OCI-LY7 (cell line): ENCODE measurements at regions not wholly inside any gene's neighbourhood (a gene's known extent, or its start where the extent isn't known, plus 50 kb on each side); places are given as distances from the start of the nearest gene placed in this dataset.

ENCODE experiments used
- BruUV-seq: library from RNA; stranded (reverse); fragments of 400-500 nt; replicated peaks from 2 replicates; lab custom pipeline; 2021; lab: Mats Ljungman, UMichigan
- CTCF ChIA-PET: fragments of 300-600 bp; sonication (Branson Sonifier 250); formaldehyde crosslinking; loops from one replicate; lab custom pipeline; 2022; ENCODE audit warnings: antibody characterized with exemption; ENCODE audit not compliant: unreplicated experiment; lab: Charles Lee
- POLR2A ChIA-PET: fragments of 300-600 bp; sonication (Branson Sonifier 250); formaldehyde crosslinking; loops from one replicate; lab custom pipeline; 2022; ENCODE audit warnings: antibody characterized with exemption; lab: Charles Lee
- DNase-seq: peaks from one replicate; pipeline ENCODE4 v3.0.0-alpha.2; 2015; ENCODE audit warnings: low spot score
- H2AFZ ChIP-seq: fragments of 200-600 bp; sonication (generic), shearing (Covaris generic); 2 replicates; pipeline ENCODE4 v1.6.1; 2014; ENCODE audit warnings: mild to moderate bottlenecking, antibody characterized with exemption, low read length, moderate library complexity
- H3K27ac ChIP-seq: fragments of 200-600 bp; sonication (generic); 2 replicates; pipeline ENCODE4 v1.5.1; 2014; ENCODE audit warnings: mixed run types, low read depth, mild to moderate bottlenecking, moderate library complexity, low read length, inconsistent platforms; ENCODE audit not compliant: poor library complexity, severe bottlenecking
- H3K36me3 ChIP-seq: fragments of 200-600 bp; sonication (generic); 2 replicates; pipeline ENCODE4 v1.6.1; 2014; ENCODE audit warnings: mild to moderate bottlenecking, antibody characterized with exemption, low read length, moderate library complexity, mixed read lengths; ENCODE audit not compliant: insufficient read depth
- H3K4me1 ChIP-seq: fragments of 200-600 bp; sonication (generic); 2 replicates; pipeline ENCODE4 v1.5.1; 2014; ENCODE audit warnings: mild to moderate bottlenecking, low read length; ENCODE audit not compliant: insufficient read depth, poor library complexity, severe bottlenecking
- H3K4me2 ChIP-seq: fragments of 200-600 bp; sonication (generic); 2 replicates; pipeline ENCODE4 v1.6.1; 2014; ENCODE audit warnings: mild to moderate bottlenecking, low read length
- H3K4me3 ChIP-seq: fragments of 200-600 bp; sonication (generic); 2 replicates; pipeline ENCODE4 v1.5.1; 2014; ENCODE audit warnings: mild to moderate bottlenecking, low read depth, low read length; ENCODE audit not compliant: poor library complexity, severe bottlenecking
- H3K79me2 ChIP-seq: fragments of 200-600 bp; sonication (generic); 2 replicates; pipeline ENCODE4 v1.6.1; 2016; ENCODE audit warnings: low read depth, mild to moderate bottlenecking, low read length, moderate library complexity, mixed read lengths; ENCODE audit not compliant: insufficient read depth
- H3K9me2 ChIP-seq: fragments of 200-600 bp; sonication (generic); 2 replicates; pipeline ENCODE4 v1.6.1; 2016; ENCODE audit warnings: mild to moderate bottlenecking, low read length, mixed read lengths; ENCODE audit not compliant: insufficient read depth
- H3K9me3 ChIP-seq: fragments of 200-600 bp; sonication (generic); 2 replicates; pipeline ENCODE4 v1.6.1; 2014; ENCODE audit warnings: mild to moderate bottlenecking, mixed run types, low read length, mixed read lengths
- H4K20me1 ChIP-seq: fragments of 200-600 bp; sonication (generic); 2 replicates; pipeline ENCODE4 v1.6.1; 2014; ENCODE audit warnings: mild to moderate bottlenecking, antibody characterized with exemption, low read length, moderate library complexity, mixed read lengths; ENCODE audit not compliant: insufficient read depth
- EZH2phosphoT487 ChIP-seq: fragments of 200-600 bp; sonication (generic); IDR thresholded peaks from 2 replicates; pipeline ENCODE4 v1.6.1; 2018; ENCODE audit warnings: low read depth, borderline replicate concordance, mild to moderate bottlenecking, mixed run types, antibody characterized with exemption, low read length, moderate library complexity, mixed read lengths
- intact Hi-C: fragments of 100-400 bp; cut with micrococcal nuclease; formaldehyde crosslinking; loops from one replicate; pipeline ENCODE4 v1.10.0; 2022; ENCODE audit not compliant: unreplicated experiment
- TF ChIP-seq, protein P1 (sequence below): fragments of 200-600 bp; sonication (generic); conservative IDR thresholded peaks from 2 replicates; pipeline ENCODE4 v1.5.1; 2014; ENCODE audit warnings: mild to moderate bottlenecking, antibody characterized with exemption, low read length, moderate library complexity, mixed read lengths

DNA sequence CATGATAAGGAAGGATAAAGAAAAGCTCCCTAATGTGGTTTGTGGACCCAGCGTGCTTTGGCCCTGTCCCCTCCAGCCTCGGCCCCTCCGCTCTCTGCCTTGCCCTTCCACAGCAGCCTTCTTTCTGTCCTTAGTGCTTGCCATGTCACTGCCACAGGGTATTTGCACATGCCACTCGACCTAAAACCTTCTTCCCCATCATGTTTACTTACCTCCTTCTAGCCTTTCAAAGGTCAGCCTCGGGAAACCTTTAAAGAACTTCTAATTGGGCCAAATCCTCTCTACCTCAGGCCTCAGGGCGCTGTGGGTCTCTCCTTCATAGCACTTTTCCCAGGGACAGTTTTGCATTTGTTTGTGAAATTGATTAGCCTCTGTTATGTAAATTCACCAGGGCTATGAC lies 73.0 kb downstream of the SCN11A start:
- TF ChIP-seq EZH2phosphoT487, result no peak
- TF ChIP-seq, protein P1, sequence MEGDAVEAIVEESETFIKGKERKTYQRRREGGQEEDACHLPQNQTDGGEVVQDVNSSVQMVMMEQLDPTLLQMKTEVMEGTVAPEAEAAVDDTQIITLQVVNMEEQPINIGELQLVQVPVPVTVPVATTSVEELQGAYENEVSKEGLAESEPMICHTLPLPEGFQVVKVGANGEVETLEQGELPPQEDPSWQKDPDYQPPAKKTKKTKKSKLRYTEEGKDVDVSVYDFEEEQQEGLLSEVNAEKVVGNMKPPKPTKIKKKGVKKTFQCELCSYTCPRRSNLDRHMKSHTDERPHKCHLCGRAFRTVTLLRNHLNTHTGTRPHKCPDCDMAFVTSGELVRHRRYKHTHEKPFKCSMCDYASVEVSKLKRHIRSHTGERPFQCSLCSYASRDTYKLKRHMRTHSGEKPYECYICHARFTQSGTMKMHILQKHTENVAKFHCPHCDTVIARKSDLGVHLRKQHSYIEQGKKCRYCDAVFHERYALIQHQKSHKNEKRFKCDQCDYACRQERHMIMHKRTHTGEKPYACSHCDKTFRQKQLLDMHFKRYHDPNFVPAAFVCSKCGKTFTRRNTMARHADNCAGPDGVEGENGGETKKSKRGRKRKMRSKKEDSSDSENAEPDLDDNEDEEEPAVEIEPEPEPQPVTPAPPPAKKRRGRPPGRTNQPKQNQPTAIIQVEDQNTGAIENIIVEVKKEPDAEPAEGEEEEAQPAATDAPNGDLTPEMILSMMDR, result no peak
- intact Hi-C loops, result no loop called here
- Histone ChIP-seq H3K9me2 (no peaks in the 10 kb centered on the region), H4K20me1 (no peaks in the 10 kb centered on the region), H3K4me1 (no peaks in the 10 kb centered on the region), H2AFZ (no peak overlapping the region), H3K4me2 (no peak overlapping the region), H3K79me2 (no peaks in the 10 kb centered on the region), H3K27ac (no peak overlapping the region), H3K4me3 (no peak overlapping the region), H3K36me3 (no peaks in the 10 kb centered on the region), H3K9me3 (no peaks in the 10 kb centered on the region)
- BruUV-seq, result no TSS peak
- DNase-seq, result no peak
- CTCF ChIA-PET, result no interaction called here
- POLR2A ChIA-PET, result interaction anchor here (0.6 kb wide), 1 partner anchor 258 kb away, joined by 3 read pairs; no protein-coding TSS in a partner anchor

DNA sequence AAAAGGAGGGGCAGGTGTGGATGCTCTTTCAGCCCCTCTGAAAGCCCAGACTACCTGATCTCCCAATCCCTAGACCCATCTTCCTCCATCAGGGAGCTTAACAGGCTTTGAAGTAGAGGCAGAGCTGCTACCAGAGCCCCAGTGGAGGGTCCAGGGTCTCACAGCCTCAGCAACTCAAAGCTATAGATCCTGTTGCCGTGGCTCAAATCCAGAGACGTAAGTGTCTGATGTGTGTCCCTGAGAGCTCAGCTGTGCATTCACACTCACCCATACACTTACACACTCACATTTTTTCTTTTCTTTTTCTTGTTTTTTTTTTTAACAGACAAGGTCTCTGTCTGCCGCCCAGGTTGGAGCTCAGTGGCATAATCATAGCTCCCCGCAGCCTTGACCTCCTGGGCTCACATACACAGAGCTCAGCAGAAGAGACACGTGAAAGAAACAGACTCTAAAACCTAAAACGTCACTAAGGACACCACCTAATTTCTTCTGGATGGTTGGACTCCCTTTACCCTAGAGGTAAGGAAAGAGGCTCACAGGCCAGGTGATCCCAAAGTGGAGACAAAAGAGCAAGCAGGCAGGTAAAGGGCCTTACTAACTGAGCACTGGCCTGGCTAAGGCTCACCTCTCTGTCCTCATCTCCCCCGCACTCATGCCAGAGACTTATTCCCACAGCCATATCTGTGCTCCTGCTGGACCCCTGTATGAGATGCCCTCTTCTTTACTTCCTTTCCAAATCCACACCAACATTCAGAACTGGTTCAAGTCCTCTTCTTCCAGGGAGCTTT lies 80.7 kb downstream of the SCN11A start:
- intact Hi-C loops, result no loop called here
- no peaks in the 10 kb centered on the region for H3K79me2 ChIP-seq
- H2AFZ ChIP-seq, result no peak overlapping the region
- no peaks in the 10 kb centered on the region for H4K20me1 ChIP-seq
- H3K4me2 ChIP-seq, result no peak overlapping the region
- H3K9me3 ChIP-seq, result no peaks in the 10 kb centered on the region
- H3K4me3 ChIP-seq, result no peak overlapping the region
- BruUV-seq, result no TSS peak
- DNase-seq, result no peak
- no peak overlapping the region for H3K27ac ChIP-seq
- ChIA-PET POLR2A (interaction anchor here (0.5 to 2.3 kb wide), 2 partner anchors 10 to 74 kb away, joined by 4 to 11 read pairs; no protein-coding TSS in a partner anchor), CTCF (interaction anchor here (0.6 kb wide), 1 partner anchor 67 kb away, joined by 3 read pairs; no protein-coding TSS in a partner anchor)
- H3K4me1 ChIP-seq, result no peaks in the 10 kb centered on the region
- no peaks in the 10 kb centered on the region for H3K9me2 ChIP-seq
- TF ChIP-seq, protein P1, result no peak
- TF ChIP-seq EZH2phosphoT487, result no peak
- H3K36me3 ChIP-seq, result no peaks in the 10 kb centered on the region
